Activated CD8-positive, alpha-beta memory T cell treated with anti-CD3 and anti-CD28 coated beads, Interleukin-2, amount 50 U/mL, for 24 hours (primary cell): ENCODE measurements at regions not wholly inside any gene's neighbourhood (a gene's known extent, or its start where the extent isn't known, plus 50 kb on each side); places are given as distances from the start of the nearest gene placed in this dataset.
"Not testable (repeated sequence)": the region's sequence is repeated elsewhere in the genome, so short reads cannot be mapped to it uniquely, and the experiment has no call there.

Source experiments
- DNase-seq: peaks from one replicate; pipeline ENCODE4 v3.0.0-alpha.2; 2020; ENCODE audit errors: extremely low read depth

- DNase-seq, result no peak
Measured at GRCh38 chr6:137309078-137309762, 90.0 kb upstream of the IFNGR1 start.

- DNase-seq, result no peak
Measured at GRCh38 chr6:137307163-137307854, 88.1 kb upstream of the IFNGR1 start.

- DNase-seq, result no peak
Measured at GRCh38 chr6:137305691-137306090, 86.5 kb upstream of the IFNGR1 start.

GRCh38 chr6:137304020-137304780 lies 85.0 kb upstream of the IFNGR1 start:
- DNase-seq, result no peak

GRCh38 chr6:137303441-137303840 lies 84.3 kb upstream of the IFNGR1 start:
- DNase-seq, result no peak

GRCh38 chr6:137299681-137300080 lies 80.5 kb upstream of the IFNGR1 start:
- DNase-seq, result no peak

- DNase-seq, result no peak
Measured at GRCh38 chr6:137297887-137298286, 78.7 kb upstream of the IFNGR1 start.

- not testable (repeated sequence) for DNase-seq
Measured at GRCh38 chr6:137292326-137292725, 73.1 kb upstream of the IFNGR1 start.

GRCh38 chr6:137291441-137291840 lies 72.3 kb upstream of the IFNGR1 start:
- DNase-seq, result no peak

- no peak for DNase-seq
Measured at GRCh38 chr6:137290601-137291261, 71.5 kb upstream of the IFNGR1 start.

GRCh38 chr6:137286916-137287315 lies 67.7 kb upstream of the IFNGR1 start:
- DNase-seq, result no peak

- DNase-seq, result no peak
Measured at GRCh38 chr6:137286368-137286767, 67.2 kb upstream of the IFNGR1 start.

- DNase-seq, result no peak
Measured at GRCh38 chr6:137284811-137285110, 65.6 kb upstream of the IFNGR1 start.

- no peak for DNase-seq
Measured at GRCh38 chr6:137283940-137284810, 65.0 kb upstream of the IFNGR1 start.

GRCh38 chr6:137283080-137283479 lies 63.9 kb upstream of the IFNGR1 start:
- DNase-seq, result no peak

GRCh38 chr6:137282254-137282653 lies 63.1 kb upstream of the IFNGR1 start:
- no peak for DNase-seq

- not testable (repeated sequence) for DNase-seq
Measured at GRCh38 chr6:137279279-137279678, 60.1 kb upstream of the IFNGR1 start.

GRCh38 chr6:137277971-137278637 lies 58.9 kb upstream of the IFNGR1 start:
- DNase-seq, result no peak

GRCh38 chr6:137272403-137272802 lies 53.2 kb upstream of the IFNGR1 start:
- DNase-seq, result no peak

GRCh38 chr6:137271245-137272183 lies 52.3 kb upstream of the IFNGR1 start:
- DNase-seq, result no peak
